ENCODE measurements at regions not wholly inside any gene's neighbourhood (a gene's known extent, or its start where the extent isn't known, plus 50 kb on each side); places are given as distances from the start of the nearest gene placed in this dataset.

DNA sequence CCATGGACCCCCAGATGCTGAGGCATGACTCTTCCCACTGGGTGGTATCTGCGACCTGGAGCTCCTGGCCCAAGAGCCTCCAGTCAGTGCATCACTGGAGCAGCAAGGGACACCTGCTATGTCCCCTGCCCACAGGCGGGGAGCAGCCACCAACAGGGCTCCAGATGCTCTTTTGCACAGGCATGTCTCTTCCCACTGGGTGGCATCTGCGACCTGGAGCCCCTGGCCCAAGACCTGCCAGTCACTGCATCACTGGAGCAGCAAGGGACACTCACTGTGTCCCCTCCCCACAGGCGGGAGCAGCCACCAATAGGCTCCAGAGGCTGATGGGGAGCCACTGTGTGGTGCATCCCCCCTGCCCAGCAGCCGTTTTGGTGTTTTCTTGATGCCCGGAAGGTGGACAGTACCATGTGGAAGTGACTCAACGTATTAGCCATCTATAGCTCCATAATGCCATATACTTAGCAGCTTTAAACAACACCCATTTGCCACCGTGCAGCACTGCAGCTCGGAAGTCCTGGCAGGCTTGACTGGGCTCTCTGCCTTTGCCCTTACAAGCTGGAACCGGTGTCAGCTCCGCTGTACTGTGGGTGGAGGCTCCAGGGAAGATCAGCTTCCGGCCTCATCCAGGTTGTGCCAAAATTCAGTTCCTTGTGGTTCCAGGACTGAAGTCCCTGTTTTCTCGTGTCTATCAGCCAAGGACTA, 124.9 kb upstream of the CST7 start:
- WGBS, 2 donors, result 30 to 32% methylated on average over 2 to 4 of the region's 13 CpGs
- H3K27me3 ChIP-seq, result no peaks in the 10 kb centered on the region
- intact Hi-C loops (cut with DNase I), result no loop called here
- no peak overlapping the region for H3K4me3 ChIP-seq
- no peaks in the 10 kb centered on the region for H3K36me3 ChIP-seq
- no peak overlapping the region for H3K27ac ChIP-seq
- no peaks in the 10 kb centered on the region for H3K4me1 ChIP-seq
- no peak for DNase-seq
- H3K9me3 ChIP-seq, result no peaks in the 10 kb centered on the region
- TF ChIP-seq, protein P1, sequence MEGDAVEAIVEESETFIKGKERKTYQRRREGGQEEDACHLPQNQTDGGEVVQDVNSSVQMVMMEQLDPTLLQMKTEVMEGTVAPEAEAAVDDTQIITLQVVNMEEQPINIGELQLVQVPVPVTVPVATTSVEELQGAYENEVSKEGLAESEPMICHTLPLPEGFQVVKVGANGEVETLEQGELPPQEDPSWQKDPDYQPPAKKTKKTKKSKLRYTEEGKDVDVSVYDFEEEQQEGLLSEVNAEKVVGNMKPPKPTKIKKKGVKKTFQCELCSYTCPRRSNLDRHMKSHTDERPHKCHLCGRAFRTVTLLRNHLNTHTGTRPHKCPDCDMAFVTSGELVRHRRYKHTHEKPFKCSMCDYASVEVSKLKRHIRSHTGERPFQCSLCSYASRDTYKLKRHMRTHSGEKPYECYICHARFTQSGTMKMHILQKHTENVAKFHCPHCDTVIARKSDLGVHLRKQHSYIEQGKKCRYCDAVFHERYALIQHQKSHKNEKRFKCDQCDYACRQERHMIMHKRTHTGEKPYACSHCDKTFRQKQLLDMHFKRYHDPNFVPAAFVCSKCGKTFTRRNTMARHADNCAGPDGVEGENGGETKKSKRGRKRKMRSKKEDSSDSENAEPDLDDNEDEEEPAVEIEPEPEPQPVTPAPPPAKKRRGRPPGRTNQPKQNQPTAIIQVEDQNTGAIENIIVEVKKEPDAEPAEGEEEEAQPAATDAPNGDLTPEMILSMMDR (IDR thresholded peaks at IDR 0.05), result no peak
- TF ChIP-seq POLR2A (IDR thresholded peaks at IDR 0.05), result no peak

DNA sequence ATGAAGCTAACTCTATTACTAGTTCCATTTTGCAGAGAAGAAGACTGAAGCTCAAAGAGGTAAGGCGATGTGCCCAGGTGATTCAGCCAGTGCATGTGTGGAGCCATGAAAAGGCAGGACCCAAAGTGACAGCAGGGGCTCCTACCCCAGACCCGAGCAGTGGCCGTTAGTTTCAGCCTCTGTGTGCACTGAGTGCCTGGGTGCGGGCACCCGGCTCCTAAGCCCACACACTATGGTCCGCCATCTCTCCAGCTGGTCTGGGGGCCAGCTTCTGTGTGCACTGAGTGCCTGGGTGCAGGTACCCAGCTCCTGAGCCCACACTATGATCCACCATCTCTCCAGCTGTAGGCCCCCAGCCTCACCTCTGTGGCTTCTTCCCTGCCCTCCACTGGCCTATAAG, 123.5 kb upstream of the CST7 start:
- H3K27me3 ChIP-seq, result no peaks in the 10 kb centered on the region
- no peak for TF ChIP-seq POLR2A (IDR thresholded peaks at IDR 0.05)
- TF ChIP-seq, protein P1 (IDR thresholded peaks at IDR 0.05), result no peak
- WGBS, 2 donors, result 75 to 95% methylated on average over 2 to 6 of the region's 6 CpGs
- H3K4me1 ChIP-seq, result no peaks in the 10 kb centered on the region
- DNase-seq, result no peak
- intact Hi-C loops (cut with DNase I), result no loop called here
- no peaks in the 10 kb centered on the region for H3K9me3 ChIP-seq
- H3K36me3 ChIP-seq, result no peaks in the 10 kb centered on the region
- H3K27ac ChIP-seq, result no peak overlapping the region
- no peak overlapping the region for H3K4me3 ChIP-seq

DNA sequence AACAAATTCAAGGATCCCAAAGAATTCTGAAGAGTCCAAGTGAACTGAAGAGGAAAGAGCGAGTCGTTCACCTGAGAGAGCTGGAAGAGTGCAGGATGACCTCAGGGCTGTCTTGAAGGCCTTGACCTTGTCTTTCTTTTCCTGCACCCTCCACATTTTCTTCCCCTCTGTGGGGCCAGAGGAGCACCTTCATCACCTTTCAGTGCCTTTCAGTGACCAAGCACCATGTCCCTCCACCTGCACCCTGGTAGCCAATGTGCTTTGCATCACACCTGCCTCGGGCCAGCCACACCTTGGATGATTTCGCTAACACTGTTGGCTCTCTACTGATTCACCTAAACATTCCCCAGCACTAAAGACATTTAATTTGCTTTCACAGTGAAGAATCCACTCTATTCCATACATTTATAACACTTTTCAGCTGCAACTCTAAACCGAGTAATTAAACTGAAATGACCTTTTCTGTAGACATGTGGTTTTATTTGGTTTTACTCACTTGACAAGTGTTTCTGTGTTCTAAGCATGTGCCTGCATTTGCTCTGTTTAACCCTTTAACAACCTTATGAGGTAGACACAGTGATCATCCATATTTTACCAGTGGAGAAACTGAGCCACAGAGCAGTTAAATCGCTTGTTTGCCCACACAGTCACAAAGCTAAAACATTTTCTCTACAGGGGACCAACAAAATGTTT, 121.3 kb upstream of the CST7 start:
- 71 to 75% methylated on average over 6 of the region's 6 CpGs for WGBS, 2 donors
- Histone ChIP-seq H3K9me3 (no peaks in the 10 kb centered on the region), H3K36me3 (no peaks in the 10 kb centered on the region), H3K4me3 (no peak overlapping the region), H3K27ac (no peak overlapping the region), H3K27me3 (no peaks in the 10 kb centered on the region), H3K4me1 (no peaks in the 10 kb centered on the region)
- DNase-seq, result no peak
- intact Hi-C loops (cut with DNase I), result no loop called here
- no peak for TF ChIP-seq POLR2A (IDR thresholded peaks at IDR 0.05)
- TF ChIP-seq, protein P1 (IDR thresholded peaks at IDR 0.05), result no peak

DNA sequence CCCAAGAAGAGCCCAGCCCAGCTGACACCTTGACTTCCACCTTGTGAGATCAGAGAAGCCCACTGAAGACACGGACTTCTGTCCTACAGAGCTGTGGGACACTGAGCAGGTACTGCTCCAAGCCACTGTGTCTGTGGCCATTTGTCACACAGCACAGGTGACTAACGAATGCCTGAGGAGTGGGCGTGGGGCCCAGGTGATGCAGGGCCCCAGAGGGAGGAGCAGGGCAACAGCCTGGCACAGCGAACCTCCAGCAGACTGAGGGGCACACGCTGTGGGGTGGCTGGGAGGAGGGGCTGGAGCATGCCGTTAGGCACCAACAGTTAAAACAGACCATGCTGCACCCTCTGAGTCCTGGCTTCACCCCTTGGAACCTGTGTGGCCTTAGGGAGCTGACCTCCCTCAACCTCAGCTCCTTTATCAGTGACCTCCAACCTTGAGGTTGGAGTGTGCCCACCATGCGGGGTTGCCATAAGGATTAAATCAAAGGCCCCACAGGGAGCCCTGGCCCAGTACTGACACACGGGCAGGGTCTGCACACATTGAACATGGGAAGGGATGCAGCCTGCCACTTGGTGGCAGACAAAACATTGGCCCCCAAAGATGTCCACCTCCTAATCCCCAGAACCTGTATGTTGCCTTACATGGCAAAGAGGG, 119.9 kb upstream of the CST7 start:
- H3K4me3 ChIP-seq, result no peak overlapping the region
- 80 to 100% methylated on average over 1 of the region's 8 CpGs for WGBS, 2 donors
- intact Hi-C loops (cut with DNase I), result no loop called here
- DNase-seq, result no peak
- no peaks in the 10 kb centered on the region for H3K36me3 ChIP-seq
- no peaks in the 10 kb centered on the region for H3K27me3 ChIP-seq
- no peaks in the 10 kb centered on the region for H3K4me1 ChIP-seq
- H3K9me3 ChIP-seq, result no peaks in the 10 kb centered on the region
- TF ChIP-seq, protein P1 (IDR thresholded peaks at IDR 0.05), result no peak
- TF ChIP-seq POLR2A (IDR thresholded peaks at IDR 0.05), result no peak
- no peak overlapping the region for H3K27ac ChIP-seq

All from esophagus squamous epithelium (tissue), 5 donors.